Omental fat pad (tissue), 3 donors: ENCODE measurements at regions not wholly inside any gene's neighbourhood (a gene's known extent, or its start where the extent isn't known, plus 50 kb on each side); places are given as distances from the start of the nearest gene placed in this dataset.

Experiments used
- ATAC-seq: fragments of 150-250 bp; one replicate; pipeline ENCODE4 v1.9.1; 2016; ENCODE audit warnings: mild to moderate bottlenecking, moderate library complexity; ENCODE audit not compliant: low FRiP score
- DNase-seq: peaks from one replicate; pipeline ENCODE4 v3.0.0-alpha.2; 2019; ENCODE audit warnings: low spot score
- CTCF ChIP-seq, 3 donors: fragments of 450-650 bp; IDR thresholded peaks; one replicate each; pipeline ENCODE4 v1.5.1; 2016 to 2017; ENCODE audit warnings: antibody characterized with exemption in 3 of 3, mild to moderate bottlenecking in 3 of 3, moderate library complexity in 2 of 3

GRCh38 chr13:74070513-74070912, 63.7 kb downstream of the KLF12 start:
- no peak for DNase-seq
- TF ChIP-seq CTCF (IDR thresholded peaks at IDR 0.05): no peak
- ATAC-seq: no peak

GRCh38 chr13:74070065-74070464, 64.1 kb downstream of the KLF12 start:
- DNase-seq: no peak
- no peak for TF ChIP-seq CTCF (IDR thresholded peaks at IDR 0.05)
- no peak for ATAC-seq

- ATAC-seq: no peak
- no peak for DNase-seq
- no peak for TF ChIP-seq CTCF (IDR thresholded peaks at IDR 0.05)
Observed at GRCh38 chr13:74068471-74068870, 65.7 kb downstream of the KLF12 start.

GRCh38 chr13:74067818-74068217, 66.4 kb downstream of the KLF12 start:
- no peak for TF ChIP-seq CTCF (IDR thresholded peaks at IDR 0.05)
- no peak for ATAC-seq
- DNase-seq: no peak

GRCh38 chr13:74066937-74067336, 67.3 kb downstream of the KLF12 start:
- no peak for DNase-seq
- ATAC-seq: no peak
- no peak for TF ChIP-seq CTCF (IDR thresholded peaks at IDR 0.05)

GRCh38 chr13:74064805-74065312, 69.3 kb downstream of the KLF12 start:
- ATAC-seq (no peak), DNase-seq (no peak)
- no peak for TF ChIP-seq CTCF (IDR thresholded peaks at IDR 0.05)

GRCh38 chr13:74063533-74064100, 70.6 kb downstream of the KLF12 start:
- TF ChIP-seq CTCF (IDR thresholded peaks at IDR 0.05): no peak
- DNase-seq: no peak
- no peak for ATAC-seq
